ENCODE measurements at regions not wholly inside any gene's neighbourhood (a gene's known extent, or its start where the extent isn't known, plus 50 kb on each side); places are given as distances from the start of the nearest gene placed in this dataset.

GRCh38 chr14:27079716-27080115, 481.9 kb upstream of the NOVA1 start:
- TF ChIP-seq POLR2A (IDR thresholded peaks at IDR 0.05) (no peak), CTCF (IDR thresholded peaks at IDR 0.05) (no peak)

All from thyroid gland (tissue), 4 donors.